Endothelial cell (in vitro differentiated cells): ENCODE measurements at regions not wholly inside any gene's neighbourhood (a gene's known extent, or its start where the extent isn't known, plus 50 kb on each side); places are given as distances from the start of the nearest gene placed in this dataset.

Experiments used
- DNase-seq: peaks from one replicate; pipeline ENCODE4 v3.0.0; 2021; ENCODE audit warnings: low spot score
- H3K27ac Mint-ChIP-seq: one replicate; pipeline ENCODE4 v1.8.0; 2021; ENCODE audit warnings: mixed read lengths, inconsistent platforms; ENCODE audit not compliant: unreplicated experiment
- H3K27me3 Mint-ChIP-seq: one replicate; pipeline ENCODE4 v1.8.0; 2021; ENCODE audit warnings: mild to moderate bottlenecking, moderate library complexity, mixed read lengths, inconsistent platforms; ENCODE audit not compliant: unreplicated experiment
- H3K36me3 Mint-ChIP-seq: one replicate; pipeline ENCODE4 v1.8.0; 2021; ENCODE audit warnings: mild to moderate bottlenecking, low read depth, mixed read lengths, inconsistent platforms; ENCODE audit not compliant: unreplicated experiment
- H3K4me1 Mint-ChIP-seq: one replicate; pipeline ENCODE4 v1.8.0; 2021; ENCODE audit warnings: mild to moderate bottlenecking, mixed read lengths, inconsistent platforms; ENCODE audit not compliant: unreplicated experiment
- H3K4me3 Mint-ChIP-seq: one replicate; pipeline ENCODE4 v1.8.0; 2021; ENCODE audit warnings: mild to moderate bottlenecking, mixed read lengths, inconsistent platforms; ENCODE audit not compliant: unreplicated experiment
- H3K9me3 Mint-ChIP-seq: one replicate; pipeline ENCODE4 v1.8.0; 2021; ENCODE audit warnings: mixed read lengths, inconsistent platforms; ENCODE audit not compliant: unreplicated experiment
- CTCF ChIP-seq: fragments of 200-600 bp; sonication (generic); IDR thresholded peaks from one replicate; pipeline ENCODE4 v1.5.0; 2021; ENCODE audit warnings: antibody characterized with exemption; ENCODE audit not compliant: unreplicated experiment

- H3K4me1 Mint-ChIP-seq = no peaks in the 10 kb centered on the region
- no peaks in the 10 kb centered on the region for H3K27me3 Mint-ChIP-seq
- H3K36me3 Mint-ChIP-seq = no peaks in the 10 kb centered on the region
- no peak overlapping the region for H3K27ac Mint-ChIP-seq
- no peak for TF ChIP-seq CTCF
- no peak overlapping the region for H3K4me3 Mint-ChIP-seq
- no peak for DNase-seq
- H3K9me3 Mint-ChIP-seq = no peaks in the 10 kb centered on the region
These were observed 53.9 kb upstream of the GALNTL6 start for GRCh38 chr4:171759274-171759673.

- Mint-ChIP-seq H3K27me3 (no peaks in the 10 kb centered on the region), H3K36me3 (no peaks in the 10 kb centered on the region), H3K4me3 (no peak overlapping the region), H3K9me3 (no peaks in the 10 kb centered on the region), H3K27ac (no peak overlapping the region), H3K4me1 (no peaks in the 10 kb centered on the region)
- no peak for DNase-seq
- no peak for TF ChIP-seq CTCF
These were observed 61.7 kb upstream of the GALNTL6 start for GRCh38 chr4:171751538-171751937.

GRCh38 chr4:171746418-171746817, 66.8 kb upstream of the GALNTL6 start:
- no peak for TF ChIP-seq CTCF
- H3K27me3 Mint-ChIP-seq = no peaks in the 10 kb centered on the region
- DNase-seq = no peak
- H3K36me3 Mint-ChIP-seq = no peaks in the 10 kb centered on the region
- no peak overlapping the region for H3K27ac Mint-ChIP-seq
- H3K4me1 Mint-ChIP-seq = no peaks in the 10 kb centered on the region
- H3K4me3 Mint-ChIP-seq = no peak overlapping the region
- H3K9me3 Mint-ChIP-seq = no peaks in the 10 kb centered on the region

- no peaks in the 10 kb centered on the region for H3K9me3 Mint-ChIP-seq
- no peak overlapping the region for H3K27ac Mint-ChIP-seq
- H3K4me1 Mint-ChIP-seq = no peaks in the 10 kb centered on the region
- no peak overlapping the region for H3K4me3 Mint-ChIP-seq
- TF ChIP-seq CTCF = no peak
- no peaks in the 10 kb centered on the region for H3K27me3 Mint-ChIP-seq
- H3K36me3 Mint-ChIP-seq = no peaks in the 10 kb centered on the region
- no peak for DNase-seq
These were observed 70.8 kb upstream of the GALNTL6 start for GRCh38 chr4:171742436-171742835.

- Mint-ChIP-seq H3K4me1 (no peaks in the 10 kb centered on the region), H3K4me3 (no peak overlapping the region), H3K9me3 (peaks cover 3% of the 10 kb centered on the region), H3K36me3 (no peaks in the 10 kb centered on the region), H3K27me3 (no peaks in the 10 kb centered on the region), H3K27ac (no peak overlapping the region)
- DNase-seq = no peak
- TF ChIP-seq CTCF = no peak
These were observed 86.0 kb upstream of the GALNTL6 start for GRCh38 chr4:171727185-171727584.
